Endothelial cell (in vitro differentiated cells): ENCODE measurements at regions not wholly inside any gene's neighbourhood (a gene's known extent, or its start where the extent isn't known, plus 50 kb on each side); places are given as distances from the start of the nearest gene placed in this dataset.

Experiments used
- DNase-seq: peaks from one replicate; pipeline ENCODE4 v3.0.0; 2021; ENCODE audit warnings: low spot score
- H3K27ac Mint-ChIP-seq: one replicate; pipeline ENCODE4 v1.8.0; 2021; ENCODE audit warnings: mixed read lengths, inconsistent platforms; ENCODE audit not compliant: unreplicated experiment
- H3K27me3 Mint-ChIP-seq: one replicate; pipeline ENCODE4 v1.8.0; 2021; ENCODE audit warnings: mild to moderate bottlenecking, moderate library complexity, mixed read lengths, inconsistent platforms; ENCODE audit not compliant: unreplicated experiment
- H3K36me3 Mint-ChIP-seq: one replicate; pipeline ENCODE4 v1.8.0; 2021; ENCODE audit warnings: mild to moderate bottlenecking, low read depth, mixed read lengths, inconsistent platforms; ENCODE audit not compliant: unreplicated experiment
- H3K4me1 Mint-ChIP-seq: one replicate; pipeline ENCODE4 v1.8.0; 2021; ENCODE audit warnings: mild to moderate bottlenecking, mixed read lengths, inconsistent platforms; ENCODE audit not compliant: unreplicated experiment
- H3K4me3 Mint-ChIP-seq: one replicate; pipeline ENCODE4 v1.8.0; 2021; ENCODE audit warnings: mild to moderate bottlenecking, mixed read lengths, inconsistent platforms; ENCODE audit not compliant: unreplicated experiment
- H3K9me3 Mint-ChIP-seq: one replicate; pipeline ENCODE4 v1.8.0; 2021; ENCODE audit warnings: mixed read lengths, inconsistent platforms; ENCODE audit not compliant: unreplicated experiment
- CTCF ChIP-seq: fragments of 200-600 bp; sonication (generic); IDR thresholded peaks from one replicate; pipeline ENCODE4 v1.5.0; 2021; ENCODE audit warnings: antibody characterized with exemption; ENCODE audit not compliant: unreplicated experiment

- TF ChIP-seq CTCF = no peak
- Mint-ChIP-seq H3K36me3 (no peaks in the 10 kb centered on the region), H3K4me3 (no peak overlapping the region), H3K27ac (no peak overlapping the region), H3K4me1 (peaks cover 14% of the 10 kb centered on the region), H3K27me3 (peaks cover 4% of the 10 kb centered on the region), H3K9me3 (no peaks in the 10 kb centered on the region)
- no peak for DNase-seq
These were observed 200.0 kb upstream of the ANKRD55 start for GRCh38 chr5:56433039-56433617.

- no peak overlapping the region for H3K4me3 Mint-ChIP-seq
These were observed 199.2 kb upstream of the ANKRD55 start for GRCh38 chr5:56432321-56432720.

GRCh38 chr5:56430422-56430821, 197.3 kb upstream of the ANKRD55 start:
- peaks cover 4% of the 10 kb centered on the region for H3K27me3 Mint-ChIP-seq
- H3K4me1 Mint-ChIP-seq = peaks cover 14% of the 10 kb centered on the region
- H3K27ac Mint-ChIP-seq = no peak overlapping the region
- DNase-seq = no peak
- no peaks in the 10 kb centered on the region for H3K9me3 Mint-ChIP-seq
- TF ChIP-seq CTCF = no peak
- H3K36me3 Mint-ChIP-seq = no peaks in the 10 kb centered on the region
- no peak overlapping the region for H3K4me3 Mint-ChIP-seq

More at GRCh38 chr5:56432321-56432720, 199.2 kb upstream of the ANKRD55 start:
- no peak for DNase-seq
- H3K36me3 Mint-ChIP-seq = no peaks in the 10 kb centered on the region
- TF ChIP-seq CTCF = no peak
- peak overlapping the region; percentile 6 for H3K27ac Mint-ChIP-seq
- H3K9me3 Mint-ChIP-seq = no peaks in the 10 kb centered on the region
- peaks cover 4% of the 10 kb centered on the region for H3K27me3 Mint-ChIP-seq
- H3K4me1 Mint-ChIP-seq = peaks cover 14% of the 10 kb centered on the region

GRCh38 chr5:56429110-56429561, 196.0 kb upstream of the ANKRD55 start:
- peaks cover 2% of the 10 kb centered on the region for H3K27me3 Mint-ChIP-seq

More at GRCh38 chr5:56429110-56429561, 196.0 kb upstream of the ANKRD55 start:
- TF ChIP-seq CTCF = no peak
- Mint-ChIP-seq H3K27ac (no peak overlapping the region), H3K4me3 (no peak overlapping the region), H3K36me3 (no peaks in the 10 kb centered on the region), H3K4me1 (peaks cover 14% of the 10 kb centered on the region), H3K9me3 (no peaks in the 10 kb centered on the region)
- DNase-seq = no peak
